ENCODE measurements at regions not wholly inside any gene's neighbourhood (a gene's known extent, or its start where the extent isn't known, plus 50 kb on each side); places are given as distances from the start of the nearest gene placed in this dataset.

- no peak for DNase-seq (ENCODE audit: extremely low spot score)
- CTCF ChIA-PET: interaction anchor here (1.9 kb wide), 1 partner anchor 10 kb away, joined by 6 read pairs; no protein-coding TSS in a partner anchor
- TF ChIP-seq CTCF (IDR thresholded peaks at IDR 0.05; ENCODE audit: control extremely low read depth, extremely low read depth, low read depth, missing control alignments): no peak
- POLR2A ChIA-PET: no interaction called here
Measured at GRCh38 chr5:86442036-86442745, 175.6 kb upstream of the COX7C start.

GRCh38 chr5:86447362-86447761 is 170.4 kb upstream of the COX7C start:
- ChIA-PET CTCF (no interaction called here), POLR2A (no interaction called here)
- no peak for DNase-seq (ENCODE audit: extremely low spot score)
- TF ChIP-seq CTCF (IDR thresholded peaks at IDR 0.05; ENCODE audit: control extremely low read depth, extremely low read depth, low read depth, missing control alignments): no peak

GRCh38 chr5:86452251-86452650 is 165.5 kb upstream of the COX7C start:
- ChIA-PET CTCF (interaction anchor here (1.0 to 1.7 kb wide), 2 partner anchors 11 kb away, joined by 4 to 6 read pairs; no protein-coding TSS in a partner anchor), POLR2A (no interaction called here)
- no peak for TF ChIP-seq CTCF (IDR thresholded peaks at IDR 0.05; ENCODE audit: control extremely low read depth, extremely low read depth, low read depth, missing control alignments)
- DNase-seq (ENCODE audit: extremely low spot score): no peak

- ChIA-PET CTCF (no interaction called here), POLR2A (no interaction called here)
- TF ChIP-seq CTCF (IDR thresholded peaks at IDR 0.05; ENCODE audit: control extremely low read depth, extremely low read depth, low read depth, missing control alignments): no peak
- no peak for DNase-seq (ENCODE audit: extremely low spot score)
Measured at GRCh38 chr5:86460519-86460918, 157.2 kb upstream of the COX7C start.

GRCh38 chr5:86461169-86461956 is 156.4 kb upstream of the COX7C start:
- POLR2A ChIA-PET: no interaction called here
- TF ChIP-seq CTCF (IDR thresholded peaks at IDR 0.05; ENCODE audit: control extremely low read depth, extremely low read depth, low read depth, missing control alignments): no peak
- DNase-seq (ENCODE audit: extremely low spot score): no peak
- CTCF ChIA-PET: interaction anchor here (1.5 kb wide), 1 partner anchor 10 kb away, joined by 5 read pairs; no protein-coding TSS in a partner anchor

- no peak for TF ChIP-seq CTCF (IDR thresholded peaks at IDR 0.05; ENCODE audit: control extremely low read depth, extremely low read depth, low read depth, missing control alignments)
- POLR2A ChIA-PET: no interaction called here
- peak; percentile 6 for DNase-seq (ENCODE audit: extremely low spot score)
- CTCF ChIA-PET: interaction anchor here (0.6 to 0.9 kb wide), 3 partner anchors 9 to 35 kb away, joined by 3 to 4 read pairs (median 4); no protein-coding TSS in a partner anchor
Measured at GRCh38 chr5:86463339-86463738, 154.4 kb upstream of the COX7C start.

Data from GM10248 (cell line).